GM12878 (cell line): ENCODE measurements at regions not wholly inside any gene's neighbourhood (a gene's known extent, or its start where the extent isn't known, plus 50 kb on each side); places are given as distances from the start of the nearest gene placed in this dataset.

ENCODE experiments used
- ATAC-seq: fragments of 200-7000 bp; cut with Tn5 transposase; 3 replicates; pipeline ENCODE4 v1.9.1; 2020; ENCODE audit warnings: mild to moderate bottlenecking, moderate library complexity
- BruUV-seq: library from RNA; stranded (reverse); fragments of 400-500 nt; replicated peaks from 2 replicates; lab custom pipeline; 2021; lab: Mats Ljungman, UMichigan
- CTCF ChIA-PET: fragments of 300-600 bp; sonication (Branson Sonifier 250); formaldehyde crosslinking; extraction: SDS; loops from one replicate; lab custom pipeline; 2021; ENCODE audit warnings: inconsistent platforms; lab: Yijun Ruan, JAX
- POLR2A ChIA-PET: fragments of 350-600 bp; formaldehyde crosslinking; extraction: SDS; loops from one replicate; lab custom pipeline; 2021; ENCODE audit warnings: inconsistent platforms; lab: Charles Lee
- RAD21 ChIA-PET: fragments of 300-600 bp; sonication (Branson Sonifier 250); formaldehyde crosslinking; loops from one replicate; lab custom pipeline; 2023; ENCODE audit warnings: antibody characterized with exemption; ENCODE audit not compliant: unreplicated experiment; lab: Charles Lee
- SMC1A ChIA-PET: fragments of 300-600 bp; sonication (Branson Sonifier 250); formaldehyde crosslinking; loops from one replicate; lab custom pipeline; 2023; ENCODE audit not compliant: unreplicated experiment, uncharacterized antibody; lab: Charles Lee
- DNase-seq: peaks from one replicate; pipeline ENCODE4 v3.0.0-alpha.2; 2011; ENCODE audit warnings: low read depth, low spot score
- FAIRE-seq: peaks from 3 replicates; lab custom pipeline; 2011; peaks lifted over from hg19 to GRCh38; lab: Jason Lieb, UNC
- H2AFZ ChIP-seq: 2 replicates; pipeline ENCODE4 v1.6.0; 2011; ENCODE audit warnings: low read depth, low read length, control low read depth; ENCODE audit not compliant: control insufficient read depth
- H3K27ac ChIP-seq: 2 replicates; pipeline ENCODE4 v1.5.1; 2011; ENCODE audit warnings: control low read depth; ENCODE audit not compliant: control insufficient read depth, insufficient read depth
- H3K27me3 ChIP-seq, 2 experiments: replicated peaks in 1 of 2; 2 replicates each; pipeline versions ENCODE4 v1.6.0 to v1.6.1; 2011; ENCODE audit warnings: low read length in 1 of 2; ENCODE audit not compliant: control insufficient read depth in 2 of 2, insufficient read depth in 2 of 2
- H3K36me3 ChIP-seq, 2 experiments: 2 replicates each; pipeline ENCODE4 v1.5.1; 2011; ENCODE audit warnings: low read length in 1 of 2; ENCODE audit not compliant: control insufficient read depth in 2 of 2, insufficient read depth in 2 of 2
- H3K4me1 ChIP-seq: 2 replicates; pipeline ENCODE4 v1.6.1; 2011; ENCODE audit warnings: mild to moderate bottlenecking, low read length, moderate library complexity, mixed read lengths; ENCODE audit not compliant: control insufficient read depth, insufficient read depth
- H3K4me2 ChIP-seq: 2 replicates; pipeline ENCODE4 v1.6.0; 2011; ENCODE audit warnings: control low read depth; ENCODE audit not compliant: control insufficient read depth, insufficient read depth
- H3K4me3 ChIP-seq: fragments of 200-600 bp; sonication (generic); 2 replicates; pipeline ENCODE4 v1.5.1; 2016
- H3K79me2 ChIP-seq: 2 replicates; pipeline ENCODE4 v1.6.0; 2011; ENCODE audit warnings: low read length; ENCODE audit not compliant: control insufficient read depth, insufficient read depth
- H3K9ac ChIP-seq: 2 replicates; pipeline ENCODE4 v1.8.0; 2011; ENCODE audit warnings: low read length, control low read depth, mixed read lengths; ENCODE audit not compliant: control insufficient read depth, insufficient read depth
- H3K9me3 ChIP-seq: replicated peaks from 3 replicates; pipeline ENCODE4 v1.5.1; 2011; ENCODE audit warnings: mild to moderate bottlenecking, low read length; ENCODE audit not compliant: control insufficient read depth, insufficient read depth
- H4K20me1 ChIP-seq: 2 replicates; pipeline ENCODE4 v1.6.0; 2011; ENCODE audit not compliant: control insufficient read depth, insufficient read depth
- BCLAF1 ChIP-seq: fragments of 450-650 bp; IDR thresholded peaks from 2 replicates; pipeline ENCODE4 v1.6.1; 2017; ENCODE audit warnings: antibody characterized with exemption, mild to moderate bottlenecking, moderate library complexity
- BRCA1 ChIP-seq: IDR thresholded peaks from 2 replicates; pipeline ENCODE4 v1.6.1; 2011; ENCODE audit warnings: low read depth, low read length, improper control_type of control experiment
- CEBPB ChIP-seq, 2 experiments: fragments of 150-350 bp in 1 of 2; IDR thresholded peaks; 2 replicates each; pipeline ENCODE4 v1.6.1; 2012 to 2014; ENCODE audit warnings: low read depth in 2 of 2, low read length in 2 of 2, borderline replicate concordance in 1 of 2, inconsistent platforms in 1 of 2
- E2F4 ChIP-seq: IDR thresholded peaks from 2 replicates; pipeline ENCODE4 v1.6.1; 2012; ENCODE audit warnings: low read depth, low read length, improper control_type of control experiment
- KDM1A ChIP-seq: fragments of 200-600 bp; sonication (generic); IDR thresholded peaks from 2 replicates; pipeline ENCODE4 v1.6.1; 2016; ENCODE audit warnings: borderline replicate concordance
- KLF5 ChIP-seq: fragments of 450-650 bp; IDR thresholded peaks from 2 replicates; pipeline ENCODE4 v1.6.1; 2014; ENCODE audit warnings: mild to moderate bottlenecking; ENCODE audit not compliant: partially characterized antibody
- NFIC ChIP-seq: IDR thresholded peaks from 2 replicates; pipeline ENCODE4 v1.6.1; 2012; ENCODE audit warnings: low read depth, mild to moderate bottlenecking, inconsistent platforms, low read length, moderate library complexity
- POU2F2 ChIP-seq: IDR thresholded peaks from 3 replicates; pipeline ENCODE4 v1.6.1; 2011; ENCODE audit warnings: low read depth, mild to moderate bottlenecking, low read length, borderline replicate concordance
- RAD51 ChIP-seq: fragments of 450-650 bp; IDR thresholded peaks from 2 replicates; pipeline ENCODE4 v1.6.1; 2016; ENCODE audit warnings: moderate library complexity, mild to moderate bottlenecking, inconsistent platforms
- RBBP5 ChIP-seq: fragments of 200-600 bp; sonication (generic); conservative IDR thresholded peaks from 2 replicates; pipeline ENCODE4 v1.6.1; 2016
- RUNX3 ChIP-seq: IDR thresholded peaks from 2 replicates; pipeline ENCODE4 v1.6.1; 2012; ENCODE audit warnings: low read length, inconsistent platforms
- SIX5 ChIP-seq: IDR thresholded peaks from 2 replicates; pipeline ENCODE4 v1.6.1; 2011; ENCODE audit warnings: mild to moderate bottlenecking, low read depth, low read length, moderate library complexity; ENCODE audit not compliant: severe bottlenecking
- SRF ChIP-seq, 2 experiments: IDR thresholded peaks; 2 replicates each; pipeline ENCODE4 v1.6.1; 2011; ENCODE audit warnings: low read depth in 2 of 2, low read length in 2 of 2, mild to moderate bottlenecking in 1 of 2, moderate library complexity in 1 of 2
- TBL1XR1 ChIP-seq: IDR thresholded peaks from 2 replicates; pipeline ENCODE4 v1.6.1; 2012; ENCODE audit warnings: low read depth, low read length, improper control_type of control experiment
- ZBTB11 ChIP-seq: fragments of 450-650 bp; formaldehyde crosslinking; IDR thresholded peaks from 2 replicates; pipeline ENCODE4 v1.5.0; 2022; ENCODE audit warnings: mild to moderate bottlenecking, missing genetic modification characterization
- ZBTB4 ChIP-seq: fragments of 450-650 bp; formaldehyde crosslinking; IDR thresholded peaks from 2 replicates; pipeline ENCODE4 v1.4.0; 2022; ENCODE audit warnings: mild to moderate bottlenecking, moderate library complexity
- whole genome bisulfite sequencing: methylation state at CpG from one replicate; pipeline ENCODE4 v1.1.6; 2016; ENCODE audit warnings: low lambda C conversion rate; ENCODE audit not compliant: insufficient replicate concordance, insufficient coverage; ENCODE audit errors: missing lambda C conversion rate; 5-methylcytosine and 5-hydroxymethylcytosine counted together
- in situ Hi-C: fragments of 300-500 bp; cut with MboI; formaldehyde crosslinking; loops from 9 replicates; pipeline ENCODE4 v1.14.3; 2018; ENCODE audit warnings: mixed read lengths
- intact Hi-C: fragments of 100-400 bp; cut with micrococcal nuclease; formaldehyde crosslinking; loops from one replicate; pipeline ENCODE4 v1.14.2; 2022; ENCODE audit not compliant: unreplicated experiment

- H4K20me1 ChIP-seq = no peaks in the 10 kb centered on the region
- no TSS peak for BruUV-seq
- no peak overlapping the region for H3K9ac ChIP-seq
- intact Hi-C loops (no loop called here), in situ Hi-C loops (no loop called here)
- H3K36me3 ChIP-seq = no peaks in the 10 kb centered on the region
- no peak overlapping the region for H2AFZ ChIP-seq
- RAD21 ChIA-PET = no interaction called here
- H3K4me2 ChIP-seq = no peak overlapping the region
- no peak for DNase-seq
- FAIRE-seq = no peak
- no peak overlapping the region for H3K4me3 ChIP-seq
- 94% methylated on average over 1 of the region's 1 CpG for WGBS
- H3K4me1 ChIP-seq = no peaks in the 10 kb centered on the region
- ATAC-seq = no peak
- no peaks in the 10 kb centered on the region for H3K27me3 ChIP-seq
- no peaks in the 10 kb centered on the region; the same call in 2 of the 3 replicates for H3K9me3 ChIP-seq
- no peaks in the 10 kb centered on the region for H3K79me2 ChIP-seq
- SMC1A ChIA-PET = no interaction called here
- H3K27ac ChIP-seq = no peak overlapping the region
- CTCF ChIA-PET = no interaction called here
- POLR2A ChIA-PET = no interaction called here
- TF ChIP-seq CEBPB (IDR thresholded peaks at IDR 0.05; ENCODE audit: borderline replicate concordance in 1 of 2, low read depth in 2 of 2, low read length in 2 of 2) = no peak
- TF ChIP-seq BCLAF1 = no peak
- TF ChIP-seq RBBP5 = no peak
- TF ChIP-seq TBL1XR1 = no peak
- TF ChIP-seq SRF (IDR thresholded peaks at IDR 0.05; ENCODE audit: low read depth in 2 of 2, low read length in 2 of 2) = no peak
- TF ChIP-seq SIX5 = no peak
- TF ChIP-seq NFIC = no peak
- TF ChIP-seq RAD51 = no peak
- no peak for TF ChIP-seq ZBTB11 (CRISPR knock-in tag)
- no peak for TF ChIP-seq ZBTB4 (CRISPR knock-in tag)
- no peak for TF ChIP-seq RUNX3
- TF ChIP-seq POU2F2 = no peak
- TF ChIP-seq BRCA1 = no peak
- TF ChIP-seq E2F4 = no peak
- no peak for TF ChIP-seq KLF5
- no peak for TF ChIP-seq KDM1A
Measured at GRCh38 chr4:92071587-92071986, 232.2 kb upstream of the GRID2 start.
